SK-N-SH treated with all-trans-retinoic acid at 6 μM for 48 hours (cell line): ENCODE measurements at regions not wholly inside any gene's neighbourhood (a gene's known extent, or its start where the extent isn't known, plus 50 kb on each side); places are given as distances from the start of the nearest gene placed in this dataset.

Source experiments
- ATAC-seq: fragments of 200-7000 bp; cut with Tn5 transposase; 3 replicates; pipeline ENCODE4 v1.9.1; 2020; ENCODE audit warnings: mild to moderate bottlenecking, moderate library complexity
- ARNTL ChIP-seq: fragments of 450-650 bp; formaldehyde crosslinking; IDR thresholded peaks from 2 replicates; pipeline ENCODE4 v1.5.0; 2020; ENCODE audit warnings: low read depth, mild to moderate bottlenecking, moderate library complexity, borderline replicate concordance
- BACH2 ChIP-seq: fragments of 250-450 bp; sonication (Bioruptor Pico); IDR thresholded peaks from 2 replicates; pipeline ENCODE4 v1.9.0; 2021; ENCODE audit warnings: mild to moderate bottlenecking, borderline replicate concordance
- CSDC2 ChIP-seq: fragments of 250-450 bp; sonication (Bioruptor Pico); IDR thresholded peaks from 2 replicates; pipeline ENCODE4 v1.5.0; 2020; ENCODE audit warnings: mild to moderate bottlenecking, moderate library complexity
- CSRNP3 ChIP-seq: fragments of 250-450 bp; sonication (Bioruptor Pico); IDR thresholded peaks from 2 replicates; pipeline ENCODE4 v1.5.1; 2021; ENCODE audit warnings: mild to moderate bottlenecking, moderate library complexity
- GLIS3 ChIP-seq: fragments of 250-450 bp; sonication (Bioruptor Pico); IDR thresholded peaks from 2 replicates; pipeline ENCODE4 v1.5.0; 2020; ENCODE audit warnings: mild to moderate bottlenecking, moderate library complexity
- ISL1 ChIP-seq: fragments of 250-450 bp; sonication (Bioruptor Pico); IDR thresholded peaks from 2 replicates; pipeline ENCODE4 v2.1.2; 2022; ENCODE audit warnings: mild to moderate bottlenecking, moderate library complexity
- OSR1 ChIP-seq: fragments of 250-450 bp; sonication (Bioruptor Pico); IDR thresholded peaks from 2 replicates; pipeline ENCODE4 v1.8.0; 2022; ENCODE audit warnings: moderate library complexity, mild to moderate bottlenecking, inconsistent platforms
- POU6F1 ChIP-seq: fragments of 250-450 bp; sonication (Bioruptor Pico); IDR thresholded peaks from 2 replicates; pipeline ENCODE4 v1.8.0; 2021; ENCODE audit warnings: low read depth, mild to moderate bottlenecking, moderate library complexity, borderline replicate concordance
- PPARA ChIP-seq: fragments of 250-450 bp; sonication (Bioruptor Pico); IDR thresholded peaks from 2 replicates; pipeline ENCODE4 v1.5.0; 2020; ENCODE audit warnings: mild to moderate bottlenecking, borderline replicate concordance
- RARB ChIP-seq: fragments of 250-450 bp; sonication (Bioruptor Pico); IDR thresholded peaks from 2 replicates; pipeline ENCODE4 v1.8.0; 2021; ENCODE audit warnings: mild to moderate bottlenecking, moderate library complexity
- SNAI2 ChIP-seq: fragments of 250-450 bp; sonication (Bioruptor Pico); IDR thresholded peaks from 2 replicates; pipeline ENCODE4 v1.5.0; 2020; ENCODE audit warnings: mild to moderate bottlenecking, moderate library complexity
- TCF4 ChIP-seq: fragments of 250-450 bp; sonication (Bioruptor Pico); IDR thresholded peaks from 2 replicates; pipeline ENCODE4 v1.8.0; 2021; ENCODE audit warnings: mild to moderate bottlenecking, moderate library complexity, borderline replicate concordance
- TOX ChIP-seq: fragments of 250-450 bp; sonication (Bioruptor Pico); IDR thresholded peaks from 2 replicates; pipeline ENCODE4 v1.8.0; 2021; ENCODE audit warnings: mild to moderate bottlenecking, moderate library complexity, borderline replicate concordance
- ZC3H10 ChIP-seq: fragments of 250-450 bp; sonication (Bioruptor Pico); IDR thresholded peaks from 2 replicates; pipeline ENCODE4 v1.5.1; 2021; ENCODE audit warnings: mild to moderate bottlenecking, moderate library complexity
- ZFP3 ChIP-seq: fragments of 250-450 bp; sonication (Bioruptor Pico); IDR thresholded peaks from 2 replicates; pipeline ENCODE4 v1.5.0; 2020; ENCODE audit warnings: mild to moderate bottlenecking, moderate library complexity
- ZFP30 ChIP-seq: fragments of 450-650 bp; formaldehyde crosslinking; IDR thresholded peaks from 2 replicates; pipeline ENCODE4 v1.5.0; 2022; ENCODE audit warnings: mild to moderate bottlenecking, moderate library complexity
- ZNF565 ChIP-seq: fragments of 450-650 bp; formaldehyde crosslinking; conservative IDR thresholded peaks from 2 replicates; pipeline ENCODE4 v1.5.0; 2020; ENCODE audit warnings: low read depth, mild to moderate bottlenecking, moderate library complexity
- ZNF70 ChIP-seq: fragments of 450-650 bp; formaldehyde crosslinking; IDR thresholded peaks from 2 replicates; pipeline ENCODE4 v1.5.0; 2020; ENCODE audit warnings: mild to moderate bottlenecking, moderate library complexity
- ZNF8 ChIP-seq: fragments of 450-650 bp; formaldehyde crosslinking; IDR thresholded peaks from 2 replicates; pipeline ENCODE4 v1.5.0; 2020; ENCODE audit warnings: mild to moderate bottlenecking, moderate library complexity
- TF ChIP-seq, protein P1 (sequence below): fragments of 250-450 bp; sonication (Bioruptor Pico); IDR thresholded peaks from 2 replicates; pipeline ENCODE4 v1.5.1; 2020; ENCODE audit warnings: low read depth, mild to moderate bottlenecking, moderate library complexity
- TF ChIP-seq, protein P2 (sequence below): fragments of 250-450 bp; sonication (Bioruptor Pico); IDR thresholded peaks from 2 replicates; pipeline ENCODE4 v1.8.0; 2020; ENCODE audit warnings: mild to moderate bottlenecking, moderate library complexity, borderline replicate concordance
- TF ChIP-seq, protein P3 (sequence below): fragments of 250-450 bp; sonication (Bioruptor Pico); IDR thresholded peaks from 2 replicates; pipeline ENCODE4 v1.5.0; 2020; ENCODE audit warnings: mild to moderate bottlenecking, moderate library complexity

GRCh38 chr2:23244617-23245016, 140.4 kb upstream of the KLHL29 start:
- no peak for ATAC-seq
- TF ChIP-seq, protein P1, sequence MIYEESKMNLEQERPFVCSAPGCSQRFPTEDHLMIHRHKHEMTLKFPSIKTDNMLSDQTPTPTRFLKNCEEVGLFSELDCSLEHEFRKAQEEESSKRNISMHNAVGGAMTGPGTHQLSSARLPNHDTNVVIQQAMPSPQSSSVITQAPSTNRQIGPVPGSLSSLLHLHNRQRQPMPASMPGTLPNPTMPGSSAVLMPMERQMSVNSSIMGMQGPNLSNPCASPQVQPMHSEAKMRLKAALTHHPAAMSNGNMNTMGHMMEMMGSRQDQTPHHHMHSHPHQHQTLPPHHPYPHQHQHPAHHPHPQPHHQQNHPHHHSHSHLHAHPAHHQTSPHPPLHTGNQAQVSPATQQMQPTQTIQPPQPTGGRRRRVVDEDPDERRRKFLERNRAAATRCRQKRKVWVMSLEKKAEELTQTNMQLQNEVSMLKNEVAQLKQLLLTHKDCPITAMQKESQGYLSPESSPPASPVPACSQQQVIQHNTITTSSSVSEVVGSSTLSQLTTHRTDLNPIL = no peak
- no peak for TF ChIP-seq GLIS3 (CRISPR knock-in tag)
- no peak for TF ChIP-seq SNAI2 (CRISPR knock-in tag)
- TF ChIP-seq ZNF70 (CRISPR knock-in tag) = no peak
- no peak for TF ChIP-seq ZC3H10 (CRISPR knock-in tag)
- no peak for TF ChIP-seq PPARA (CRISPR knock-in tag)
- TF ChIP-seq POU6F1 (CRISPR knock-in tag) = no peak
- TF ChIP-seq ZNF8 (CRISPR knock-in tag) = no peak
- TF ChIP-seq ARNTL (CRISPR knock-in tag) = no peak
- no peak for TF ChIP-seq ZNF565 (CRISPR knock-in tag)
- no peak for TF ChIP-seq CSRNP3 (CRISPR knock-in tag)
- TF ChIP-seq, protein P2, sequence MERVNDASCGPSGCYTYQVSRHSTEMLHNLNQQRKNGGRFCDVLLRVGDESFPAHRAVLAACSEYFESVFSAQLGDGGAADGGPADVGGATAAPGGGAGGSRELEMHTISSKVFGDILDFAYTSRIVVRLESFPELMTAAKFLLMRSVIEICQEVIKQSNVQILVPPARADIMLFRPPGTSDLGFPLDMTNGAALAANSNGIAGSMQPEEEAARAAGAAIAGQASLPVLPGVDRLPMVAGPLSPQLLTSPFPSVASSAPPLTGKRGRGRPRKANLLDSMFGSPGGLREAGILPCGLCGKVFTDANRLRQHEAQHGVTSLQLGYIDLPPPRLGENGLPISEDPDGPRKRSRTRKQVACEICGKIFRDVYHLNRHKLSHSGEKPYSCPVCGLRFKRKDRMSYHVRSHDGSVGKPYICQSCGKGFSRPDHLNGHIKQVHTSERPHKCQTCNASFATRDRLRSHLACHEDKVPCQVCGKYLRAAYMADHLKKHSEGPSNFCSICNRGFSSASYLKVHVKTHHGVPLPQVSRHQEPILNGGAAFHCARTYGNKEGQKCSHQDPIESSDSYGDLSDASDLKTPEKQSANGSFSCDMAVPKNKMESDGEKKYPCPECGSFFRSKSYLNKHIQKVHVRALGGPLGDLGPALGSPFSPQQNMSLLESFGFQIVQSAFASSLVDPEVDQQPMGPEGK (CRISPR knock-in tag) = no peak
- no peak for TF ChIP-seq OSR1 (CRISPR knock-in tag)

DNA sequence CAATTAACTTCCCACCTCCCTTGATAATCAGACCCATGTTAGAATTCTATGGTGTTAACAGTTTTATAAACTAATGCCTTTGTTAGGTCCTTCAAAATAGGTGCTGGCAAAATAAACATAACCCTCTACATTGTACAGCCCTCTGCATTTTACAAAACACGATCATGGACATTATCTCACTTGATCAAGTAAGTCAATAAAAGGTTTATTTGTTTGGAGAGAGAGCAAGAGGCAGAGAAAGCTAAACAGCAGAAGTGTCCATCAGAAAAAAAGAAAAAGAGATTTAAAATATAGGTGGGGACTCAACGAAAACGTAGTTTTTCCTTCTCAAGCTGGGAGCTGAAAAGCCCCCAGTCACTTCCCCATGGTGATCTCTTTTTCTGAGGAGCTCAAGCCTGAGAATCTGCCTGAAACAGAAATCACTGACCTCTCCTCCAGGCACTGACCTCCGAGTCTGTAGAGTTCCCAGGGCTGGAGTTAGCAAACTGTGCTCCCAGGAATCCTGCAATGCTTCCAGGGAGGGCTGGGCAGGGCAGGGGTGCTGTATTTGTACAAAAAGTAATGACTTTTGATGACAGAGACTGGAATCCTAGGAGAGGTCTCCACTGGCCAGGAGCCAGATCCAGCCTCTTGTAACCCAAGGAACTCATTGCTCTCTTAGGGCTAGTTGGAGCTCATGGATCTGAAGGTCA, 137.8 kb upstream of the KLHL29 start:
- no peak for TF ChIP-seq SNAI2 (CRISPR knock-in tag)
- TF ChIP-seq OSR1 (CRISPR knock-in tag) = no peak
- no peak for TF ChIP-seq CSDC2 (CRISPR knock-in tag)
- no peak for TF ChIP-seq ARNTL (CRISPR knock-in tag)
- no peak for TF ChIP-seq RARB (CRISPR knock-in tag)
- TF ChIP-seq TOX (CRISPR knock-in tag) = no peak
- no peak for TF ChIP-seq CSRNP3 (CRISPR knock-in tag)
- TF ChIP-seq ZFP3 (CRISPR knock-in tag) = no peak
- no peak for TF ChIP-seq BACH2 (CRISPR knock-in tag)
- TF ChIP-seq GLIS3 (CRISPR knock-in tag) = no peak
- TF ChIP-seq ISL1 (CRISPR knock-in tag) = no peak
- no peak for TF ChIP-seq ZNF70 (CRISPR knock-in tag)
- no peak for ATAC-seq

- no peak for ATAC-seq
- TF ChIP-seq ZC3H10 (CRISPR knock-in tag) (no peak), CSDC2 (CRISPR knock-in tag) (no peak), ZNF565 (CRISPR knock-in tag) (no peak), ZFP30 (CRISPR knock-in tag) (no peak), ZNF70 (CRISPR knock-in tag) (no peak), CSRNP3 (CRISPR knock-in tag) (no peak), PPARA (CRISPR knock-in tag) (no peak), GLIS3 (CRISPR knock-in tag) (no peak), RARB (CRISPR knock-in tag) (no peak), TCF4 (no peak), TOX (CRISPR knock-in tag) (no peak)
- TF ChIP-seq, protein P3, sequence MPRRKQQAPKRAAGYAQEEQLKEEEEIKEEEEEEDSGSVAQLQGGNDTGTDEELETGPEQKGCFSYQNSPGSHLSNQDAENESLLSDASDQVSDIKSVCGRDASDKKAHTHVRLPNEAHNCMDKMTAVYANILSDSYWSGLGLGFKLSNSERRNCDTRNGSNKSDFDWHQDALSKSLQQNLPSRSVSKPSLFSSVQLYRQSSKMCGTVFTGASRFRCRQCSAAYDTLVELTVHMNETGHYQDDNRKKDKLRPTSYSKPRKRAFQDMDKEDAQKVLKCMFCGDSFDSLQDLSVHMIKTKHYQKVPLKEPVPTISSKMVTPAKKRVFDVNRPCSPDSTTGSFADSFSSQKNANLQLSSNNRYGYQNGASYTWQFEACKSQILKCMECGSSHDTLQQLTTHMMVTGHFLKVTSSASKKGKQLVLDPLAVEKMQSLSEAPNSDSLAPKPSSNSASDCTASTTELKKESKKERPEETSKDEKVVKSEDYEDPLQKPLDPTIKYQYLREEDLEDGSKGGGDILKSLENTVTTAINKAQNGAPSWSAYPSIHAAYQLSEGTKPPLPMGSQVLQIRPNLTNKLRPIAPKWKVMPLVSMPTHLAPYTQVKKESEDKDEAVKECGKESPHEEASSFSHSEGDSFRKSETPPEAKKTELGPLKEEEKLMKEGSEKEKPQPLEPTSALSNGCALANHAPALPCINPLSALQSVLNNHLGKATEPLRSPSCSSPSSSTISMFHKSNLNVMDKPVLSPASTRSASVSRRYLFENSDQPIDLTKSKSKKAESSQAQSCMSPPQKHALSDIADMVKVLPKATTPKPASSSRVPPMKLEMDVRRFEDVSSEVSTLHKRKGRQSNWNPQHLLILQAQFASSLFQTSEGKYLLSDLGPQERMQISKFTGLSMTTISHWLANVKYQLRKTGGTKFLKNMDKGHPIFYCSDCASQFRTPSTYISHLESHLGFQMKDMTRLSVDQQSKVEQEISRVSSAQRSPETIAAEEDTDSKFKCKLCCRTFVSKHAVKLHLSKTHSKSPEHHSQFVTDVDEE (CRISPR knock-in tag) = no peak
- TF ChIP-seq, protein P2 (CRISPR knock-in tag) = no peak
These were observed 136.3 kb upstream of the KLHL29 start for GRCh38 chr2:23248667-23249066.
